ENCODE measurements at regions not wholly inside any gene's neighbourhood (a gene's known extent, or its start where the extent isn't known, plus 50 kb on each side); places are given as distances from the start of the nearest gene placed in this dataset.

GRCh38 chr5:162325143-162325727, 257.7 kb downstream of the GABRG2 start:
- DNase-seq = no peak

GRCh38 chr5:162334944-162335343, 267.4 kb downstream of the GABRG2 start:
- DNase-seq = no peak

GRCh38 chr5:162360373-162360931, 292.9 kb downstream of the GABRG2 start:
- no peak for DNase-seq

DNA sequence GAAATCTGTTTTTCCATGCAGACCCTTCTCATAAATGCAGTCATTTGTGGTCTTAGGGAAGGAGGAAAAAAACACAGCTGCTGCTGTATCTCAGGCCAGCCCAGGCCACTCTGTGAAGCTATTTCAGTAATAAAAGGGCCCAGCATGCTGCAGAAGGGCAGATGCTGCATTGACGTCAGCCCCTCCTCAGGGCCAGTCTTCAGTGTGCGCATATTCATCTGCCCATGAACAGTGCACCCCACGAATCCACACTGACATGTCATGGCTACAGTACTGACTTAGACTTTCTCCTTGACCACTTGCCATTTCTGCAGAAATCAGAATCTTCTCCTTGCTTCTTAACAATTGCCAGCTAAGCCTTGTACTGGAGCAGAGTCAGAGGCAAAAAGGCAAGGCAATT, 304.7 kb downstream of the GABRG2 start:
- no peak for DNase-seq

GRCh38 chr5:162377895-162378294, 310.3 kb downstream of the GABRG2 start:
- no peak for DNase-seq

DNA sequence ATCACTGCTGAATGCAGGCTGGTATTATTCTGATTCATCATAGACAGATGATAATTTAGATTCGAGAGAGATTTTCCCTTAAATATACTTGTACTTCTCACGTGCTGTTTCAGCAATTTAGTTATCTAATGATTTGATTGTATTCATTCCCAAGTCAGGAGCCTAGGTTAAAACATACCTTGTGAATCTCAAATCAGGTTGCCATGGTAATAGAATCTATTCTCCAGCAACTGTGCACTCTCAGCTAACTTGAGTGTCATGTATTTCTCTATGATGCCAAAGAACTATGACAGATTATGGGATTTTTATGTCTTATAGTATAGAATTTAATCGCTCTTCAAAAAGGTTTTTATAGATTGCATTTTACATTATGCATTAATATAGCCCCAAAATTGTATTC, 315.3 kb downstream of the GABRG2 start:
- no peak for DNase-seq

DNA sequence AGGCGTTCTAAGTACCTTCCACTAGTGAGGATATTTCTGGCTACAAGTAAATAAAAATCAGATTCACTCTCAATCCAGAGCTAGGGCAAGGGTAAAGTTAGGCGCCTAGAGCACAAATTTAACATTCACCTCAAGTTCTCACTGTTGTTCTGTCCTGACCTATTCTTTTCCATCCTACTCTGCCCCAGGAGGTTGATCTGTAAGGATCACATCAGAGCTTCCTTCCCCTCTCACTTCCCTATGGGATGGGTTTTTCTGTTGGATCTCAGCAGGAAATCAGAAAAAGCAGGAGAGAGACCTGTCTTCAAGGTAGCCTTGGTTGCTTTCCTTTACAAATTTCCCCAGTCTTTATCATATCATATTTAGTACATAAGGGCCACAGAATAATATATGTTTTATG, 316.7 kb downstream of the GABRG2 start:
- no peak for DNase-seq

- DNase-seq = no peak
Measured at GRCh38 chr5:162391833-162392232, 324.3 kb downstream of the GABRG2 start.

- DNase-seq = no peak
Measured at GRCh38 chr5:162392336-162392735, 324.8 kb downstream of the GABRG2 start.

DNA sequence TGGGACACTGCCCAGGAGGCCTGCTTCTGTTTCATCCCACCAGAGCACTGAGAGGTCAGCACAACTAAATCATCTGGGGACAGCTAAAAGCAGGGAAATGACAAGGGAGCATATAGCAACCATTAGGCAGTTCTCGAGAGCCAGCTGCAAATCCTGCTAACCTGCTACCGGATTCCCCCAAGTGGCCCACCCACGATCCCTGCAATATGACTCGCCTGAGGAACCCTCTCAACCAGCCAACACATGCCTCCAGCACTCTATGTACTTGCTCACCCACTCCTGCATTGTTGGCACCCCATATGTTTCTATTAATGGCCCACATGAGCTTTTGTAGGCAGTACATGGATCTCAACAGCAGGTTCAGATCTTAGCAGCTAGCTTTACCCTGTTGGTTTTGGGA, 326.0 kb downstream of the GABRG2 start:
- no peak for DNase-seq

- no peak for DNase-seq
Measured at GRCh38 chr5:162407614-162408013, 340.0 kb downstream of the GABRG2 start.

DNA sequence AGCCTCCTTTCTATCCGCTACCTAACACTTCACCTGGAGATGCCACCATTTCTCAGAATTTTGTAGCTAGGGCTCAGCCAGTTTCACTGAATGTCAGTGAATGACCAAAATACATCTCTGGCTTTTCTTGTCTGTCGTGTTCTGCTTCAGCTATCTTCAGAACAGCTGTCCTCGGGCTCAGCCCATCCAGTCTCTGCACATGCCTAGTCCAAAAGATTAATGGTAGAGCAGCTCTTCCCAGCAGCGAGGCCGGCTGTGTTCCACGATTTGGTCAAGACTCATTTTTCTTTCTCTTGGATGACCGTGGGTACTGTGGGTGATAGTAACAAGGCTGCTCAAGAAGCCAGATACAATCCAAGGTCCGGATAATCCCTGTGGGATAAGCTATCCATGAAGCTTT, 342.8 kb downstream of the GABRG2 start:
- DNase-seq = no peak

GRCh38 chr5:162429142-162429541, 361.6 kb downstream of the GABRG2 start:
- no peak for DNase-seq

DNA sequence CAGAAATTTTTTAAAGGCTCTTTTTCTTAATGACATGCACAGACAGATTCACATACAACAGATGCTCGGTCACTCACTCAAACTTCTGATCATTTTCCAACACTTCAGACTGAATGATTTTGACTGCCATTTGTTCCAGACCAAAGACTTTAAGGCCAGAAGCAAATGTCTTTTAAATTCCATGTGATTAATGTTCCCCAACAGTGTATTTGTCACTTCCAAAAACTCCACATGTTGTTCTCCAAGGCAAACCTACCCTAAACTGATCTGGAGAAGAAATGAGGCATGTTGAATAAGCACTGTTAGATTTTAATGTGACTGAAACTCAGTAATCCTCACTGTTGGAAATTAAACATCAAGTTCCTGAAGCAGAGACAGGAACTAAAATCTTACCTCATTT, 366.7 kb downstream of the GABRG2 start:
- DNase-seq = no peak

GRCh38 chr5:162436055-162436454, 368.5 kb downstream of the GABRG2 start:
- DNase-seq = no peak

DNA sequence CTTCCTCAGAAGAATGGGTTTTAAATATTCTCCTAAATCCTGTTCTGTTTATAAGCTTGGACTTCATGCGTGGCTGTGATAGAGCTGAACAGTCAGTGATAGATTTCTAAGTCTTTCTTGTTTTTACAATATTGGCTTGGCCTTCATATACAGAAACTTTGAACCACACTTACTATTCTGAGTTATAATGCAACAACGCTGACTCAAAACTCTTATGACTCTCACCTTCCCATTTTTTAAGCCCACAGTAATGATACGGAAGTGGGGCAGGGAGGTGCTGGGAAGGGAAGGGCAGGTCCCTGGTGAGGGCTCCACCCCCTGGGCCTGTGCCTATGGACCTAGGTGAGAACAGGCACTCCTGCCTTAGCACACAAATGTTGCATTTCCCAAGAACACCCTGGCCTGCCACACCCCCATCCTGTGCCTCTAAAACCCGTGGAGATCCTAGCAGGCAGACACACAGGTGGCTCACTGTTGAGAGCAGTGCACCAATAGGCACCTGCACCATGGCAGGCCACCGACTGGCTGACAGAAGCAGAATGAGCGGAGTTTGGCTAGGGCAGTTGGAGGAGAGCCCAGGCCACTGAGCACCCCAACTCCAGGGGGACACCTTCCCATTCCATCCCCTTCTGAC, 376.7 kb downstream of the GABRG2 start:
- DNase-seq = no peak

DNA sequence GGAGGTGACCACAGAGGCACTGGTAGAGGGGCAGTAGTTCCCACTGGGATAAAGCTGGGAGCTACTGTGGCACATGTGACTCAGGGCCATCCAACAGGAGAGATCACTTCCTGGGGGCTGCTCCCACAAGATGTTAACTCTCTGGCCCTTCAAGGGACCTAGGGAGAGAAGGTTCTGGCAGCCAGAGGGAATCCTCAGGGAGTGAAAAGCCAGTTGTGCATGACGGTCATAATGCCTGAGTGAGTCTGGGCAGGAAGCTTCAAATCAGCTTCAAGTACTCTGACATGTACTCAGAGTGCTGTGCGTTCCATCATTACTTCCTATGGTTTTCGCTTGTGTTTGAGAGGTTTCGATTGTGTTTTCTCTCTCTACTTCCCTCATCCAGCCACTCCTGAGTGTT, 388.5 kb downstream of the GABRG2 start:
- DNase-seq = no peak

- no peak for DNase-seq
Measured at GRCh38 chr5:162466011-162466410, 398.4 kb downstream of the GABRG2 start.

GRCh38 chr5:162473041-162473714, 405.6 kb downstream of the GABRG2 start:
- no peak for DNase-seq

DNA sequence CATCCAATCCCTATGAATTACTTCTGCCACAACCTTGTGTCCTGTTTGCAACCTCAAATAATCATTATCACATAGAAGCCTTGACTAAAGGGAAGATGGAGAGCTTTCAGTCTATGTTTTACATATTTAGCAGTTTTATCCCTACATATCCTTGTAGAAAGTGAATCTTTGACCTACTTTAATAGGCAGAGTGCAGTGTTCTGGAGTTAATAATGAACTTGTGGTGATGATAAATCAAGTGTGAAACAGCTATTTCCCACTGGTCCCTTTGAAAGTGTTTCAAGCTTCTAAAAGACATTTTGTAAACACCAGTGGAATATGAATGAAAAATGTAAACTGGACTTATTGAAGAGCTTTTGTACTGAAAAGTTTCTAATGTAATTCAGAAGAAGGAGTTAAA, 406.7 kb downstream of the GABRG2 start:
- no peak for DNase-seq

DNA sequence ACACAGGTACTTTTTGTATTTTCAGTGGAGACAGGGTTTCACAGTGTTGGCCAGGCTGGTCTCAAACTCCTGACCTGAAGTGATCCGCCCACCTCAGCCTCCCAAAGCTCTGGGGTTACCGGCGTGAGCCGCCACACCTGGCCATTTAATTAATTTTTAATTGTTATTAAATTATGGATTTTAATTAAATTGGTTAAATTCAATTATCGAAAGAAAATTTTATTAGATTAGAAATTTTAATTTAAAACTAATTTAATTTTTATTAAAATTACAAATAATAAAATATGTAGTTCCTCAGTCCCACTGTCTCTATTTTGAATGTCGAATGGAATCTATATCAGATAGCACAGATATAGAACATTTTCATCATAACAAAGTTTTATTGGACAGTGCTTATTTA, 416.5 kb downstream of the GABRG2 start:
- no peak for DNase-seq

DNA sequence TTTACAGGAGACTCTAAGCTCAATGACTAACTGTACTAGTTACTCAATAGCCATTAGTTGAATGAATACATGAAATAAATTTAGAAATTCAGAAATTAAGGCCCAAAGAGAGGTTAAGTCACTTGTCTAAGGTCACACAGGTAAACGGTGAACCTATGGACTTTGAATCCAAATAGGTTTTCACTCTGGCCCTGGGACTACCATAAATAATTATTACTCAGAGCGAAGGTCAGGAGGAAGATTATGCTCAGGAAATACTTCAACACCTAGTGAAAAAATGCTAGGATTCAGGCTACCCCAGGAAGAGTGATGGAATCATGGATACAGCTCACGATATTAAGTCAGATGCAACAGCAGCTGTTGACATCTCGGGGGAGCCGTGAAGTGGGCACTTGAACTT, 417.4 kb downstream of the GABRG2 start:
- DNase-seq = no peak

- DNase-seq = no peak
Measured at GRCh38 chr5:162485666-162486292, 418.2 kb downstream of the GABRG2 start.

All from stimulated activated CD4-positive, alpha-beta T cell treated with anti-CD3 and anti-CD28 coated beads, Interleukin-2, amount 100 ng/mL, for 48 hours (primary cell).